Pancreas (tissue), 10 donors: ENCODE measurements at regions not wholly inside any gene's neighbourhood (a gene's known extent, or its start where the extent isn't known, plus 50 kb on each side); places are given as distances from the start of the nearest gene placed in this dataset.

Experiments
- ATAC-seq, 4 donors: fragments of 200-7000 bp; cut with Tn5 transposase; one replicate each; pipeline versions ENCODE4 v1.8.0 to v1.9.1; 2020; ENCODE audit warnings: mild to moderate bottlenecking in 4 of 4, moderate library complexity in 4 of 4
- DNase-seq, 6 donors: peaks; one replicate each; pipeline ENCODE4 v3.0.0-alpha.2; 2020
- FAIRE-seq: peaks from 2 replicates; lab custom pipeline; 2012; peaks lifted over from hg19 to GRCh38; lab: Jason Lieb, UNC
- H3K27ac ChIP-seq, 4 donors: fragments of 200-600 bp; sonication (generic); 1 replicate in 3 of 4; 2 replicates in 1 of 4; pipeline versions ENCODE4 v1.5.0 to v1.8.0; 2020
- H3K27me3 ChIP-seq, 4 donors: fragments of 200-600 bp; one replicate each; pipeline ENCODE4 v1.8.0; 2021
- H3K36me3 ChIP-seq, 3 donors: fragments of 200-600 bp; sonication (generic) in 1 of 3; one replicate each; pipeline versions ENCODE4 v1.5.0 to v1.8.0; 2020 to 2021
- H3K4me1 ChIP-seq, 3 donors: fragments of 200-600 bp; one replicate each; pipeline ENCODE4 v1.8.0; 2021
- H3K4me3 ChIP-seq, 4 donors: fragments of 200-600 bp; sonication (generic) in 2 of 4; one replicate each; pipeline versions ENCODE4 v1.5.0 to v1.8.0; 2020 to 2021
- H3K9me3 ChIP-seq, 4 donors: fragments of 200-600 bp; one replicate each; pipeline ENCODE4 v1.8.0; 2021
- WGBS, 2 donors: extraction: QIAGEN DNeasy Blood & Tissue Kit; methylation state at CpG; one replicate each; pipeline ENCODE4 v1.1.7; 2013; 5-methylcytosine and 5-hydroxymethylcytosine counted together
- intact Hi-C, 3 donors: fragments of 100-400 bp; cut with DNase I; formaldehyde crosslinking; loops; one replicate each; pipeline versions ENCODE4 v1.11.1 to v1.14.2; 2022
- TF ChIP-seq, protein P1 (sequence below), 4 donors: fragments of 200-600 bp; sonication (generic) in 3 of 4; IDR thresholded peaks; one replicate each; pipeline versions ENCODE4 v1.5.0 to v1.8.0; 2021; ENCODE audit warnings: antibody characterized with exemption in 4 of 4
- donor health status: healthy with polysubstance abuse.
- donor health status: DM: no; HTN: no; CAD: no; lungs with moderate emphysema.
- donor health status: DM: no; HTN: no; CAD: no.
- donor health status: control.
- donor health status: control.
- donor health status: Bipolar disorder and iron deficiency.
- donor health status: DM: yes; HTN: yes; CAD: no.
- donor health status: DM: no; HTN: no; CAD: no.
- donor health status: DM: no; HTN: no; CAD: no.
- donor health status: DM: yes; HTN: yes; CAD: no.

DNA sequence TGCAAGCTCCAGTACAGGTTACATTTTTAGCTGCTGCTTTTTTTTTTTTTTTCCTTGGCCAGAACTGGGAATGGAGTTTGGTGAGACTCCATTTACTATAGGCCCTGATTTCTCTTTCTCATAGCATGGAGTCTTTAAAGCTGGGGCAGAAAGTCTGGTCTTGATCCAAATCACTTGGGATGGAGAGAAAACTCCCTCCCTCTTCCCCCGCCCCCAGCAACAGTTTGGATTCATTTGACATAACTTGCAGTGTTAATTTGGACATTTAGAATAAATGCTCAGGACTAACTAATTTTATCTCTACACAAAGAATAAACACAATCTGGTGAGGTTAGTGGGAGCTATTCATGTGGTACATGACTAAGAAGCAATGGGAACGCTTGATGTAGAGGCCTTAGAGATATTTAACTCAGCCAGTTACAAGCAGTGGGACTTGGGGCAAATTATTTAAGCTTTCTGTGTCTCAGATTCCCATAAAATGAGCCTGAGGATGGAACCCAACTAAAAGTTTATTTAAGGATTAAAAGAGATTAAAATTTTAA lies 107.3 kb upstream of the ARHGAP5 start:
- no peaks in the 10 kb centered on the region for H3K27me3 ChIP-seq
- no peak for ATAC-seq
- intact Hi-C loops = no loop called here
- 63 to 67% methylated on average over 2 of the region's 2 CpGs for whole genome bisulfite sequencing, 2 donors
- H3K4me1 ChIP-seq = no peaks in the 10 kb centered on the region
- FAIRE-seq = no peak
- H3K4me3 ChIP-seq = no peak overlapping the region
- no peak overlapping the region for H3K27ac ChIP-seq
- H3K9me3 ChIP-seq = no peaks in the 10 kb centered on the region
- DNase-seq = no peak
- no peaks in the 10 kb centered on the region for H3K36me3 ChIP-seq
- TF ChIP-seq, protein P1, sequence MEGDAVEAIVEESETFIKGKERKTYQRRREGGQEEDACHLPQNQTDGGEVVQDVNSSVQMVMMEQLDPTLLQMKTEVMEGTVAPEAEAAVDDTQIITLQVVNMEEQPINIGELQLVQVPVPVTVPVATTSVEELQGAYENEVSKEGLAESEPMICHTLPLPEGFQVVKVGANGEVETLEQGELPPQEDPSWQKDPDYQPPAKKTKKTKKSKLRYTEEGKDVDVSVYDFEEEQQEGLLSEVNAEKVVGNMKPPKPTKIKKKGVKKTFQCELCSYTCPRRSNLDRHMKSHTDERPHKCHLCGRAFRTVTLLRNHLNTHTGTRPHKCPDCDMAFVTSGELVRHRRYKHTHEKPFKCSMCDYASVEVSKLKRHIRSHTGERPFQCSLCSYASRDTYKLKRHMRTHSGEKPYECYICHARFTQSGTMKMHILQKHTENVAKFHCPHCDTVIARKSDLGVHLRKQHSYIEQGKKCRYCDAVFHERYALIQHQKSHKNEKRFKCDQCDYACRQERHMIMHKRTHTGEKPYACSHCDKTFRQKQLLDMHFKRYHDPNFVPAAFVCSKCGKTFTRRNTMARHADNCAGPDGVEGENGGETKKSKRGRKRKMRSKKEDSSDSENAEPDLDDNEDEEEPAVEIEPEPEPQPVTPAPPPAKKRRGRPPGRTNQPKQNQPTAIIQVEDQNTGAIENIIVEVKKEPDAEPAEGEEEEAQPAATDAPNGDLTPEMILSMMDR (IDR thresholded peaks at IDR 0.05) = no peak

DNA sequence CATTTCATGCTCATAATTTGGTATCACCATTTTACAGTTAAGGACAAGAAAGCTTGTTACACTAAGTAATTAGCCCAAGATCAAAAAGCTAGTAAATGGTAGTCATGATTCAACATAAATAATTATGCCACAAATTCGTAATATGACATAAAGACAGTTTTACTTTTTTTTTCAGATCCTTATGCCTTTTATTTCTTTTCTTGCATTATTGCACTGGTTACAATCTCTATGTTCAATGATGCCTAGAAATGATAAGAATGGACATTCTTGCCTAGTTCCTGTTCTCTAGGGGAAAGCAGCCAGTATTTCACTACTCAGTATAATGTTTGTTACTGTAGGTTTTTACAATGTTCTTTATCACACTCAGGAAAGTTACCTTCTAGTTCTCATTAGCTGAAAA lies 106.4 kb upstream of the ARHGAP5 start:
- 49 to 87% methylated on average over 1 of the region's 1 CpG for WGBS, 2 donors
- FAIRE-seq (no peak), ATAC-seq (no peak), DNase-seq (no peak)
- H3K4me1 ChIP-seq = no peaks in the 10 kb centered on the region
- H3K27me3 ChIP-seq = no peaks in the 10 kb centered on the region
- H3K36me3 ChIP-seq = no peaks in the 10 kb centered on the region
- no peaks in the 10 kb centered on the region for H3K9me3 ChIP-seq
- no peak overlapping the region for H3K4me3 ChIP-seq
- TF ChIP-seq, protein P1 (IDR thresholded peaks at IDR 0.05) = no peak
- intact Hi-C loops = no loop called here
- no peak overlapping the region for H3K27ac ChIP-seq

DNA sequence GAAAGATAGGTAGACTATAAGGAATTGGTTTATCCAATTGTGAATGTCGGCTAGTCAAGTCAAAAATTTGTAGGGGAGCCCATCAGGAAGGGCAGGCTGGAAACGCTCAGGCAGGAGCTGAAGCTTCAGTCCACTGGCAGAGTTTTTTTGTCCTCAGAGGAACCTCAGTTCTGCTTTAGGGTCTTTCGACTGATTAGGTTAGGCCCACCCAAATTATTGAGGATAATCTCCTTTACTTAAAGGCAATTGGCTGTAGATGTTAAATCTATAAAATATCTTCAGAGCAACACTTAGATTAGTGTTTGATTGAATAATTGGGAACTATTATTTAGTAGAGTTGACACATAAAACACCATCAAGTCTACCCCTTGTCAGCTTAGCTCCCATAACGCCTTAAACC lies 105.5 kb upstream of the ARHGAP5 start:
- intact Hi-C loops = no loop called here
- WGBS, 2 donors = 69 to 85% methylated on average over 4 of the region's 4 CpGs
- FAIRE-seq = no peak

DNA sequence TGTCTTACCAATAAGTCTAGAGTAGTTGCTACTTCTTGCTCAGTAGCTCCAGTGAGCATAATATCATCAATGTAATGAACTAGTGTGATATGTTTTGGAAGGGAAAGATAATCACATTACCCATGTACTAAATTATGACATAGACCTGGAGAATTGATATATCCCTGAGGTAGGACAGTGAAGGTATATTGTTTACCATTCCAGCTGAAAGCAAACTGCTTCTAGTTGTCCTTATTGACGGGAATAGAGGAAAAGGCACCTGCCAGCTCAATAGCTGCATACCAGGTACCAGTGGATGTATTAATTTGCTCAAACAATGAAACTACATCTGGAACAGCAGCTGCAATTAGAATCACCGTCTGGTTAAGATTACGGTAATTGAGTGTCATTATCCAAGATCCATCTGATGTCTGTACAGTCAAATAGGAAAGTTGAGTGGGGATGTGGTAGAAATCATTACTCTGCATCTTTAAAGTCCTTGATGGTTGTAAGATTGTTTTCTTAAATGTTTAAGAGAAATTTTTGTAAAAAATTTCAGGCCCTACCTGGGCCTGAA lies 100.0 kb upstream of the ARHGAP5 start:
- intact Hi-C loops = no loop called here
- no peaks in the 10 kb centered on the region for H3K9me3 ChIP-seq
- H3K27me3 ChIP-seq = no peaks in the 10 kb centered on the region
- no peak overlapping the region for H3K27ac ChIP-seq
- no peaks in the 10 kb centered on the region for H3K36me3 ChIP-seq
- TF ChIP-seq, protein P1 (IDR thresholded peaks at IDR 0.05) = no peak
- WGBS, 2 donors = 70 to 85% methylated on average over 3 of the region's 3 CpGs
- no peak for DNase-seq
- no peak overlapping the region for H3K4me3 ChIP-seq
- no peak for FAIRE-seq
- no peak for ATAC-seq
- no peaks in the 10 kb centered on the region for H3K4me1 ChIP-seq

More for the DNA sequence above, 105.5 kb upstream of the ARHGAP5 start:
- no peak overlapping the region for H3K27ac ChIP-seq
- DNase-seq (no peak), ATAC-seq (no peak)
- no peak overlapping the region for H3K4me3 ChIP-seq
- H3K9me3 ChIP-seq = no peaks in the 10 kb centered on the region
- TF ChIP-seq, protein P1 (IDR thresholded peaks at IDR 0.05) = no peak
- H3K36me3 ChIP-seq = no peaks in the 10 kb centered on the region
- no peaks in the 10 kb centered on the region for H3K27me3 ChIP-seq
- no peaks in the 10 kb centered on the region for H3K4me1 ChIP-seq

DNA sequence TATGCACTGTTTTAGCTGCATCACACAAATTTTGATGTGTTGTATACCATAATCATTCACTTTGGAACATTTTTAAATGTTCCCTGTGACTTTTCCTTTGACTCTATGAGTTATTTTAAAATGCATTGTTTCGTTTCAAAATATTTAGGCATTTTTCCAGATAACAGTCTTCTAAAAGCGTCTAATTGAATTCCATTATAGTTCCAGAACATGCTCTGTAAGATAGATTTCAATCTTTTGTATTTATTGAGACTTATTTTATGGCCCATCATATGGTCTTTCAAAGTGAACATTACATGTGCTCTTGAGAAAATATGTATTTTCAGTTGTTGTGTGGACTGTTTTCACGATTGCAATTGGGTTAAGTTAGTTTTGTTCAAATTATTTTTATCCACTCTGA lies 98.7 kb upstream of the ARHGAP5 start:
- intact Hi-C loops = no loop called here
- no peak overlapping the region for H3K27ac ChIP-seq
- TF ChIP-seq, protein P1 (IDR thresholded peaks at IDR 0.05) = no peak
- FAIRE-seq = no peak
- DNase-seq = no peak
- no peaks in the 10 kb centered on the region for H3K4me1 ChIP-seq
- no peak overlapping the region for H3K4me3 ChIP-seq
- 55 to 65% methylated on average over 3 of the region's 3 CpGs for WGBS, 2 donors
- no peaks in the 10 kb centered on the region for H3K27me3 ChIP-seq
- no peak for ATAC-seq
- no peaks in the 10 kb centered on the region for H3K36me3 ChIP-seq
- no peaks in the 10 kb centered on the region for H3K9me3 ChIP-seq
